Hepatocyte (in vitro differentiated cells): ENCODE measurements at regions not wholly inside any gene's neighbourhood (a gene's known extent, or its start where the extent isn't known, plus 50 kb on each side); places are given as distances from the start of the nearest gene placed in this dataset.

Experiments
- DNase-seq: peaks from one replicate; pipeline ENCODE4 v3.0.0-alpha.2; 2016; ENCODE audit warnings: low spot score
- H2AFZ ChIP-seq: fragments of 200-600 bp; sonication (generic); 2 replicates; pipeline ENCODE4 v1.6.0; 2016; ENCODE audit warnings: antibody characterized with exemption, mild to moderate bottlenecking
- H3K27ac ChIP-seq: fragments of 200-600 bp; sonication (generic); 2 replicates; pipeline ENCODE4 v1.5.1; 2016; ENCODE audit warnings: mild to moderate bottlenecking
- H3K27me3 ChIP-seq: fragments of 200-600 bp; sonication (generic); 2 replicates; pipeline ENCODE4 v1.6.1; 2016
- H3K36me3 ChIP-seq: fragments of 200-600 bp; sonication (generic); replicated peaks from 2 replicates; pipeline ENCODE4 v1.5.1; 2016; ENCODE audit warnings: low read depth; ENCODE audit not compliant: insufficient read depth
- H3K4me1 ChIP-seq: fragments of 200-600 bp; sonication (generic); 2 replicates; pipeline ENCODE4 v1.5.1; 2016; ENCODE audit warnings: mild to moderate bottlenecking, moderate library complexity; ENCODE audit not compliant: insufficient read depth
- H3K4me2 ChIP-seq: fragments of 200-600 bp; sonication (generic); 2 replicates; pipeline ENCODE4 v1.6.0; 2016
- H3K4me3 ChIP-seq: fragments of 200-600 bp; sonication (generic); 2 replicates; pipeline ENCODE4 v1.5.1; 2016; ENCODE audit warnings: mild to moderate bottlenecking
- H3K79me2 ChIP-seq: fragments of 200-600 bp; sonication (generic); 2 replicates; pipeline ENCODE4 v1.6.0; 2017; ENCODE audit warnings: mild to moderate bottlenecking
- H3K9me2 ChIP-seq: fragments of 200-600 bp; sonication (generic); replicated peaks from 2 replicates; pipeline ENCODE4 v1.6.0; 2017; ENCODE audit warnings: mild to moderate bottlenecking; ENCODE audit not compliant: insufficient read depth
- H3K9me3 ChIP-seq: fragments of 200-600 bp; sonication (generic); 2 replicates; pipeline ENCODE4 v1.5.1; 2016; ENCODE audit warnings: low read depth, mild to moderate bottlenecking
- H4K20me1 ChIP-seq: fragments of 200-600 bp; sonication (generic); 2 replicates; pipeline ENCODE4 v1.6.0; 2016; ENCODE audit warnings: mild to moderate bottlenecking; ENCODE audit not compliant: insufficient read depth, poor library complexity, severe bottlenecking
- EZH2 ChIP-seq: fragments of 200-600 bp; sonication (generic); IDR thresholded peaks from 2 replicates; pipeline ENCODE4 v1.6.1; 2016; ENCODE audit warnings: antibody characterized with exemption, mild to moderate bottlenecking, borderline replicate concordance
- EZH2phosphoT487 ChIP-seq: fragments of 200-600 bp; sonication (generic); IDR thresholded peaks from one replicate; pipeline ENCODE4 v1.6.1; 2018; ENCODE audit warnings: antibody characterized with exemption, mild to moderate bottlenecking, low read depth, moderate library complexity; ENCODE audit not compliant: unreplicated experiment, severe bottlenecking
- WGBS: methylation state at CpG from one replicate; pipeline ENCODE4 v1.1.6; 2016; ENCODE audit warnings: low lambda C conversion rate; ENCODE audit errors: missing lambda C conversion rate; 5-methylcytosine and 5-hydroxymethylcytosine counted together
- TF ChIP-seq, protein P1 (sequence below): fragments of 200-600 bp; sonication (generic); IDR thresholded peaks from 2 replicates; pipeline ENCODE4 v1.5.1; 2016; ENCODE audit warnings: antibody characterized with exemption, mild to moderate bottlenecking; ENCODE audit not compliant: poor library complexity

DNA sequence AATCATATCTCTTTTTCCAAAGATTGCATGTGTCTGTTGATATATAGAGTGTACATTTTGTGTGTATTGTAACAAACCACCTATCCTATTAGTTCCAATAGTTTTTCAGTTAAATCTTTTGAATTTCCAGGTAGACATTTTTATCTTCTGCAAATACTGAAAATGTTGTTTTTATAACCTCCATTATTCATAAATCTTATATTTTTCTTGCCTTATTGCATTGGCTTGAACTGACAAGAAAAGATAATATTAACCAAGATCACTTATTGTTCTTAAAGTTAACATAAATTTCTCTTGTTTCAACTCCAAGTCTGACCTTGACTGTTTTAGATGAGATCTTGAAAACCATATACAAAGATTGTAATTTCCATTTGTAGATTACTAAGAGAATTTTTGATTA is 251.6 kb downstream of the IRX2 start:
- H3K4me2 ChIP-seq = no peak overlapping the region
- no peaks in the 10 kb centered on the region for H3K9me3 ChIP-seq
- no peaks in the 10 kb centered on the region for H4K20me1 ChIP-seq
- DNase-seq = no peak
- TF ChIP-seq EZH2phosphoT487 (no peak), EZH2 (no peak)
- TF ChIP-seq, protein P1, sequence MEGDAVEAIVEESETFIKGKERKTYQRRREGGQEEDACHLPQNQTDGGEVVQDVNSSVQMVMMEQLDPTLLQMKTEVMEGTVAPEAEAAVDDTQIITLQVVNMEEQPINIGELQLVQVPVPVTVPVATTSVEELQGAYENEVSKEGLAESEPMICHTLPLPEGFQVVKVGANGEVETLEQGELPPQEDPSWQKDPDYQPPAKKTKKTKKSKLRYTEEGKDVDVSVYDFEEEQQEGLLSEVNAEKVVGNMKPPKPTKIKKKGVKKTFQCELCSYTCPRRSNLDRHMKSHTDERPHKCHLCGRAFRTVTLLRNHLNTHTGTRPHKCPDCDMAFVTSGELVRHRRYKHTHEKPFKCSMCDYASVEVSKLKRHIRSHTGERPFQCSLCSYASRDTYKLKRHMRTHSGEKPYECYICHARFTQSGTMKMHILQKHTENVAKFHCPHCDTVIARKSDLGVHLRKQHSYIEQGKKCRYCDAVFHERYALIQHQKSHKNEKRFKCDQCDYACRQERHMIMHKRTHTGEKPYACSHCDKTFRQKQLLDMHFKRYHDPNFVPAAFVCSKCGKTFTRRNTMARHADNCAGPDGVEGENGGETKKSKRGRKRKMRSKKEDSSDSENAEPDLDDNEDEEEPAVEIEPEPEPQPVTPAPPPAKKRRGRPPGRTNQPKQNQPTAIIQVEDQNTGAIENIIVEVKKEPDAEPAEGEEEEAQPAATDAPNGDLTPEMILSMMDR = no peak
- no peaks in the 10 kb centered on the region for H3K4me1 ChIP-seq
- no peak overlapping the region for H2AFZ ChIP-seq
- no peaks in the 10 kb centered on the region for H3K79me2 ChIP-seq
- H3K4me3 ChIP-seq = no peak overlapping the region
- no peak overlapping the region for H3K27ac ChIP-seq
- H3K36me3 ChIP-seq = no peaks in the 10 kb centered on the region
- no peaks in the 10 kb centered on the region for H3K9me2 ChIP-seq
- H3K27me3 ChIP-seq = no peaks in the 10 kb centered on the region

DNA sequence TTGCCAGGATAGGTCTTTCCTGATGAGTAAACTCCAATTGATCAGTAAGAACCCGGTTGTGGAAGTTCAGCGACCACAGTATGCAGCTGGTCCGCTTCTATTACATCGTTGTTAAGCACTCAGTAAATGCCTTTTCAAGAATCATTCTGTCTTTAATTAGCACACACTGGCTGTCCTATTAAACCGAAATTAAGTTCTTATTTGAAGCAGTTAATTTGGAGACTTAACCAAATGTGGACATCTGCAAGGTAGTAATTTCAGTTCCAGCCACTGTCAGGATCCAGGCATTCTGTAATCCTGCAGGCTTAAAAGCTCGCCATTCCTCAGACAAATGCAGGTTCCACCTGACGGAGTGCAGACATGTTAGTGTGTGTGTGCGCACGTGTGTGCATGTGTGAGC is 254.6 kb downstream of the IRX2 start:
- Histone ChIP-seq H3K4me2 (no peak overlapping the region), H4K20me1 (no peaks in the 10 kb centered on the region), H3K4me3 (no peak overlapping the region), H3K36me3 (no peaks in the 10 kb centered on the region), H3K4me1 (no peaks in the 10 kb centered on the region), H3K9me2 (no peaks in the 10 kb centered on the region), H3K27ac (no peak overlapping the region), H3K79me2 (no peaks in the 10 kb centered on the region), H3K27me3 (no peaks in the 10 kb centered on the region), H3K9me3 (no peaks in the 10 kb centered on the region), H2AFZ (no peak overlapping the region)
- TF ChIP-seq EZH2phosphoT487 (no peak), EZH2 (no peak)
- 78% methylated on average over 9 of the region's 9 CpGs for WGBS
- no peak for DNase-seq

DNA sequence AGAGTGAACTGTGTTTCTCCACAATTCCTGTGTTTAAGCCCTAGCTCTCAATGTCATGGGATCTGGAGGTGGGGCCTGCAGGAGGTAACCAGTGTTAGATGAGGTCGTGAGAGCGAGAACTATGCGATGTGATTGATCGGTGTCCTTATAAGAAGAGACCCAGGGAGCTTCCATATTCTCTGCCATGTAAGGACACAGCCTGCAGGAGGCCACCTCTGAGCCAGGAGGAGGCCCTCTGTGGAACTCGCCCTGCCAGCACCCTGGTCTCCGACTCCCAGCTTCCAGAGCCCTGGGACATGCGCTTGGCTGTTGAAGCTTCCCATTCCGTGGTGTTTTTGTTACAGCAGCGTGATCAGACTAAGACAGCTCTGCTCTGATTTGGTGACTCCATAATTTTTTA is 255.4 kb downstream of the IRX2 start:
- 92% methylated on average over 9 of the region's 9 CpGs for WGBS
- H3K79me2 ChIP-seq = no peaks in the 10 kb centered on the region
- H3K36me3 ChIP-seq = no peaks in the 10 kb centered on the region
- DNase-seq = no peak
- H3K4me3 ChIP-seq = no peak overlapping the region
- no peaks in the 10 kb centered on the region for H4K20me1 ChIP-seq
- H3K27me3 ChIP-seq = no peaks in the 10 kb centered on the region
- no peak for TF ChIP-seq EZH2
- TF ChIP-seq, protein P1 = no peak
- no peak overlapping the region for H3K4me2 ChIP-seq
- no peaks in the 10 kb centered on the region for H3K9me2 ChIP-seq
- H2AFZ ChIP-seq = no peak overlapping the region
- H3K4me1 ChIP-seq = no peaks in the 10 kb centered on the region
- H3K27ac ChIP-seq = no peak overlapping the region
- no peaks in the 10 kb centered on the region for H3K9me3 ChIP-seq

DNA sequence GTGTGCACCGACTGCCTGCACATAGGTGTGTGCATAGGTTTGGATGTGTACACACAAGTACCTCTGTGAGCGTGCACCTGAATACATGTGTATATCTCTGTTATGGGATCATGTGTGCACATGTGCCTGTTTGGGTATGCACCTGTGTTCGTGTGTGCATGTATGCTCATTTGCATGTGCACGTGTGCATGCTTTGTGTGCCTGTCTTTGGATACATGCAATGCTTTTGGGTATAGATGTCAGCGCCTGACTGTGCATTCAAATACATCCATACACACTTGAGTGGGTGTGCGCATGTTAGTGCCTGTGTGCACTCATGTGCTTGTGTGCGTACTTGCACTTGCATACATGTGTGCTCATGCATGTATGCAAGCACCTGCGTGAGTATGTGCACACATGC is 258.1 kb downstream of the IRX2 start:
- no peaks in the 10 kb centered on the region for H3K9me3 ChIP-seq
- H3K79me2 ChIP-seq = no peaks in the 10 kb centered on the region
- H3K9me2 ChIP-seq = no peaks in the 10 kb centered on the region
- TF ChIP-seq EZH2 = no peak
- TF ChIP-seq, protein P1 = no peak
- TF ChIP-seq EZH2phosphoT487 = no peak
- no peak overlapping the region for H3K4me3 ChIP-seq
- no peak for DNase-seq
- H3K4me2 ChIP-seq = no peak overlapping the region
- H3K27ac ChIP-seq = no peak overlapping the region
- 92% methylated on average over 8 of the region's 8 CpGs for WGBS
- no peaks in the 10 kb centered on the region for H3K36me3 ChIP-seq
- H3K27me3 ChIP-seq = no peaks in the 10 kb centered on the region
- no peaks in the 10 kb centered on the region for H3K4me1 ChIP-seq
- no peak overlapping the region for H2AFZ ChIP-seq
- H4K20me1 ChIP-seq = no peaks in the 10 kb centered on the region
